Endodermal cell (in vitro differentiated cells): ENCODE measurements at regions not wholly inside any gene's neighbourhood (a gene's known extent, or its start where the extent isn't known, plus 50 kb on each side); places are given as distances from the start of the nearest gene placed in this dataset.

Source experiments
- DNase-seq: peaks from one replicate; pipeline ENCODE4 v3.0.0-alpha.2; 2017
- H3K27ac ChIP-seq: 2 replicates; pipeline ENCODE4 v1.5.1; 2013; ENCODE audit warnings: mild to moderate bottlenecking, low read depth, low read length, moderate library complexity
- H3K27me3 ChIP-seq: 2 replicates; pipeline ENCODE4 v1.6.1; 2013; ENCODE audit warnings: mild to moderate bottlenecking, low read length, moderate library complexity; ENCODE audit not compliant: insufficient read depth, control insufficient read depth, poor library complexity, severe bottlenecking
- H3K36me3 ChIP-seq: 2 replicates; pipeline ENCODE4 v1.7.0; 2013; ENCODE audit warnings: mild to moderate bottlenecking, low read length, moderate library complexity; ENCODE audit not compliant: control insufficient read depth, insufficient read depth
- H3K4me1 ChIP-seq: one replicate; pipeline ENCODE4 v1.7.0; 2013; ENCODE audit warnings: low read length; ENCODE audit not compliant: control insufficient read depth, insufficient read depth
- H3K4me3 ChIP-seq: 2 replicates; pipeline ENCODE4 v1.5.1; 2013; ENCODE audit warnings: mild to moderate bottlenecking, low read length, moderate library complexity
- H3K9ac ChIP-seq: 2 replicates; pipeline ENCODE4 v1.6.1; 2013; ENCODE audit warnings: mild to moderate bottlenecking, low read length, moderate library complexity; ENCODE audit not compliant: poor library complexity, severe bottlenecking; ENCODE audit errors: extremely low read depth
- H3K9me3 ChIP-seq: 2 replicates; pipeline ENCODE4 v1.6.1; 2013; ENCODE audit warnings: mild to moderate bottlenecking, low read length, moderate library complexity; ENCODE audit not compliant: control insufficient read depth
- H3K27ac Mint-ChIP-seq: 2 replicates; pipeline ENCODE4 v1.8.0; 2020; ENCODE audit warnings: mixed read lengths
- H3K27me3 Mint-ChIP-seq: 2 replicates; pipeline ENCODE4 v1.8.0; 2021; ENCODE audit warnings: mild to moderate bottlenecking, mixed read lengths; ENCODE audit not compliant: insufficient read depth
- H3K36me3 Mint-ChIP-seq: 2 replicates; pipeline ENCODE4 v1.8.0; 2020; ENCODE audit warnings: low read depth, mixed read lengths
- H3K4me1 Mint-ChIP-seq: 2 replicates; pipeline ENCODE4 v1.8.0; 2020; ENCODE audit warnings: mixed read lengths
- H3K4me3 Mint-ChIP-seq: 2 replicates; pipeline ENCODE4 v1.8.0; 2020; ENCODE audit warnings: mild to moderate bottlenecking, moderate library complexity, mixed read lengths
- H3K9me3 Mint-ChIP-seq: 2 replicates; pipeline ENCODE4 v1.8.0; 2020; ENCODE audit warnings: mild to moderate bottlenecking, mixed read lengths
- CTCF ChIP-seq: fragments of 200-600 bp; sonication (generic); conservative IDR thresholded peaks from 2 replicates; pipeline ENCODE4 v1.5.0; 2021; ENCODE audit warnings: antibody characterized with exemption, mild to moderate bottlenecking
- WGBS, 2 experiments: methylation state at CpG; one replicate each; pipeline versions ENCODE4 v1.1.5 to v1.1.7; 2013; ENCODE audit warnings: missing lambda C conversion rate in 2 of 2, mixed read lengths in 1 of 2; ENCODE audit not compliant: insufficient coverage in 1 of 2, insufficient read length in 1 of 2; 5-methylcytosine and 5-hydroxymethylcytosine counted together

- H3K4me1 Mint-ChIP-seq: peaks cover 19% of the 10 kb centered on the region
- no peak overlapping the region for H3K27ac Mint-ChIP-seq
- Histone ChIP-seq H3K9me3 (no peaks in the 10 kb centered on the region), H3K27ac (no peak overlapping the region), H3K4me3 (no peak overlapping the region), H3K4me1 (no peaks in the 10 kb centered on the region), H3K36me3 (no peaks in the 10 kb centered on the region), H3K9ac (no peak overlapping the region), H3K27me3 (no peaks in the 10 kb centered on the region)
- DNase-seq: no peak
- no peak for TF ChIP-seq CTCF
- peaks cover 13% of the 10 kb centered on the region for H3K36me3 Mint-ChIP-seq
- H3K4me3 Mint-ChIP-seq: no peak overlapping the region
- H3K9me3 Mint-ChIP-seq: no peaks in the 10 kb centered on the region
- WGBS, 2 experiments: 83 to 91% methylated on average over 1 to 4 of the region's 5 CpGs
- H3K27me3 Mint-ChIP-seq: no peaks in the 10 kb centered on the region
These were observed 137.5 kb downstream of the MAGEB17 start for GRCh38 chrX:16304751-16305150.

- no peak overlapping the region for H3K4me3 Mint-ChIP-seq
- no peaks in the 10 kb centered on the region for H3K9me3 Mint-ChIP-seq
- H3K9me3 ChIP-seq: no peaks in the 10 kb centered on the region
- H3K36me3 ChIP-seq: no peaks in the 10 kb centered on the region
- H3K4me1 Mint-ChIP-seq: peaks cover 20% of the 10 kb centered on the region
- WGBS, 2 experiments: 83% methylated on average over 2 of the region's 2 CpGs; no CpG with 5 or more reads in 1 of the 2 experiments
- H3K4me1 ChIP-seq: no peaks in the 10 kb centered on the region
- H3K27me3 ChIP-seq: no peaks in the 10 kb centered on the region
- no peaks in the 10 kb centered on the region for H3K27me3 Mint-ChIP-seq
- no peak for TF ChIP-seq CTCF
- no peak overlapping the region for H3K9ac ChIP-seq
- H3K4me3 ChIP-seq: no peak overlapping the region
- H3K27ac ChIP-seq: no peak overlapping the region
- DNase-seq: no peak
- H3K27ac Mint-ChIP-seq: no peak overlapping the region
- H3K36me3 Mint-ChIP-seq: peaks cover 16% of the 10 kb centered on the region
These were observed 137.9 kb downstream of the MAGEB17 start for GRCh38 chrX:16305187-16305586.

- H3K27me3 ChIP-seq: no peaks in the 10 kb centered on the region
- Mint-ChIP-seq H3K36me3 (peaks cover 14% of the 10 kb centered on the region), H3K9me3 (no peaks in the 10 kb centered on the region), H3K4me1 (peaks cover 38% of the 10 kb centered on the region), H3K27me3 (no peaks in the 10 kb centered on the region), H3K4me3 (no peak overlapping the region), H3K27ac (no peak overlapping the region)
- no peak for DNase-seq
- no peaks in the 10 kb centered on the region for H3K36me3 ChIP-seq
- WGBS, 2 experiments: 80% methylated on average over 2 of the region's 2 CpGs; no CpG with 5 or more reads in 1 of the 2 experiments
- H3K4me1 ChIP-seq: no peaks in the 10 kb centered on the region
- H3K27ac ChIP-seq: no peak overlapping the region
- H3K4me3 ChIP-seq: no peak overlapping the region
- H3K9ac ChIP-seq: no peak overlapping the region
- TF ChIP-seq CTCF: no peak
- H3K9me3 ChIP-seq: no peaks in the 10 kb centered on the region
These were observed 140.7 kb downstream of the MAGEB17 start for GRCh38 chrX:16307950-16308349.
